ENCODE measurements at regions not wholly inside any gene's neighbourhood (a gene's known extent, or its start where the extent isn't known, plus 50 kb on each side); places are given as distances from the start of the nearest gene placed in this dataset.

DNA sequence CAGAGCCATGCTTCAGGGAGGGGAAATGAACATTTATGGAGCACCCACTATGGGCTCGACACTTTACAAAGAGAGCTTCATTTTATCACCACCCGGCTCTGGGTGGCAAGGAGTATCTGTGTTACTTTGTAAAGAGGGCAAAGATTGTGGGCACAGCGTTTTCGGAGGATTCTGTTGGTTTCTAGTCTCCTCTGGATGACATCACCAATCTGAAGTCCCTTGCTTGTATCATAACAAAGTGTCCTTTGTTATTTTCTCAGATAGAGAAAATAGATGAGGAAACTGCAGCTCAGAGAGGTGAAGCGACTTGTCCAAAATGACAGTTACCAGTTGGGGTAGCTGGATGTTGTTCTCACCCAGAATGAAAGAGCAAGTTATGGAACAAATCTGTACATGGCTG is 162.8 kb downstream of the GLI2 start:
- no peak for DNase-seq (ENCODE audit: low read depth in 2 of 2)

- no peak for DNase-seq (ENCODE audit: low read depth in 2 of 2)
Measured at GRCh38 chr2:120898961-120899750, 163.5 kb downstream of the GLI2 start.

DNA sequence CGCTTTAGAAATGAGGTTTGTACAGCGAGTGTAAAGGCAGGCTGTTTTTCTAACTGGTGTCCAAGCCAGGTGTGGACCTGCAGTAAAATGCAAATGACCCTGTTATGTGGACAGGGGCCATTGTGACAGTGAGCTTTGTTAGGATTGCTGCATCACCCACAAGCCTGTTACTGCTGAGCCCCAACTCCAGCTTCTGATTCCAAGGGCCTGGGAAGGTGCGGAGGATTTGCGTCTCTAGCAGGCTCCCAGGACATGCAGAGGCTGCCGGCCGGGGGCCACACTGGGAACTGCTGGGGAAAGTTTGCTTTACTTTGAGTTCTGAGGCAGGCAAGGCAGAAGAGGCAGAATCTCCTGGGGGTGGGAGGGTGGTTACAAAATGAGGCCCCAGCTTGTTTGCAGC is 164.1 kb downstream of the GLI2 start:
- no peak for DNase-seq (ENCODE audit: low read depth in 2 of 2)

- no peak for DNase-seq (ENCODE audit: low read depth in 2 of 2)
Measured at GRCh38 chr2:120901201-120901600, 165.5 kb downstream of the GLI2 start.

DNA sequence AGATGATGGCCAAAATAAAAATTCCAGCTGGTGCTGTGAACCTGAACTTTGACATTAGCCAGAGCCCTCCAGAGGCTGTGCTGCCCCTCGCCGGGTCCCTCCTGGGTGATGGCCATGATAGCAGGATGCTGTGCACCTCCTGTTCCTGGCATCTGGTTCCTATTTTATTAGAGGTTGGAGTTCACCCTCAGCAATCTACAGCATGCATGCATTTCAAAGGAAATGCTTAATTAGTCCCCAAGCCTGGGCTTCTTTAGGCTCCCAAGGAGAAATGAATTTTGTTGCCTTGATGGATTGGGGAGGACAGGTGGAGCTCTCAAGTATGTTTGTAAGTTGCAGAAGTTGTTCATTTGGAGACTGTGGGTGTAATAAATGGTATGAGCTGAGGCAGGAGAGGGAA is 166.9 kb downstream of the GLI2 start:
- no peak for DNase-seq (ENCODE audit: low read depth in 2 of 2)

DNA sequence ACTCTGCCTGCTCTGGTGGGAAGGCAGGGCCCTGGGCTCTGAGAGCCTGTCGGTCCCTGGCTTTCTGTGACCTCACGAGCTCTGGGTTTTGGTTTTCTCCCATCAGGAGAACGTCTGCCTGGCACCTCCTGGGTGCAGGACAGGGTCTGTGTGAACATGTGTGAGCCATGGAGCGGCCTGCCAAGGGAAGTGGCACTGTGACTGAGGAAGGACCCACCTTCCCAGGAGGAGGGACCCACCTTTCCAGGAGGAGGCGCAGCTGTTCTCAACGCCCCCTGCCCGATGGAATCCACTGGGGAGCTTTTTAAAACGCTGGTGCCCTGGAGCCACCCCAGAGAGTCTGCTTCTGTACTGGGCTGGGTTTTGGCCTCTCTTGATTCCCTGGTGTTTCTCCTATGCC is 168.7 kb downstream of the GLI2 start:
- DNase-seq (ENCODE audit: low read depth in 2 of 2) = no peak

GRCh38 chr2:120904830-120905234 is 169.2 kb downstream of the GLI2 start:
- DNase-seq (ENCODE audit: low read depth in 2 of 2) = no peak

DNA sequence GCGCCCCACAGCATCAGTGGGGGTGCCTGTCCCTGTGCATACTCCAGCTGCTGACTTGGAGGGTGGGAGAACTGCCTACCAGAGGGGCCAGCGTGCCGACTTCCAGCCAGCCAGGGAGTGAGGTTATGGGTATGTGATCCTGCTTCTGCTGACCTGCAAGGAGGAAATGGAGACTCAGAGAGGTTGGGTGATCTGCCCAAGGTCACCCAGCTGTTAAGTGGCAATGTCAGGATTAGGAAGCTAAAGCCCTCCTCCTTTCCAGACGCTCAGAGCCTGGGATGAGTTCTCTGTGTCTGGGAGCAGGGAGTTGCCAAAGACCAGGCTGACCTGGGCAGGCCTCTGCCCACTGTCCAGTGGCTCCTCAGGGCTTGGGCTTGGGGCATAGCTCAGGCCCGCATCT is 169.6 kb downstream of the GLI2 start:
- DNase-seq (ENCODE audit: low read depth in 2 of 2) = no peak

DNA sequence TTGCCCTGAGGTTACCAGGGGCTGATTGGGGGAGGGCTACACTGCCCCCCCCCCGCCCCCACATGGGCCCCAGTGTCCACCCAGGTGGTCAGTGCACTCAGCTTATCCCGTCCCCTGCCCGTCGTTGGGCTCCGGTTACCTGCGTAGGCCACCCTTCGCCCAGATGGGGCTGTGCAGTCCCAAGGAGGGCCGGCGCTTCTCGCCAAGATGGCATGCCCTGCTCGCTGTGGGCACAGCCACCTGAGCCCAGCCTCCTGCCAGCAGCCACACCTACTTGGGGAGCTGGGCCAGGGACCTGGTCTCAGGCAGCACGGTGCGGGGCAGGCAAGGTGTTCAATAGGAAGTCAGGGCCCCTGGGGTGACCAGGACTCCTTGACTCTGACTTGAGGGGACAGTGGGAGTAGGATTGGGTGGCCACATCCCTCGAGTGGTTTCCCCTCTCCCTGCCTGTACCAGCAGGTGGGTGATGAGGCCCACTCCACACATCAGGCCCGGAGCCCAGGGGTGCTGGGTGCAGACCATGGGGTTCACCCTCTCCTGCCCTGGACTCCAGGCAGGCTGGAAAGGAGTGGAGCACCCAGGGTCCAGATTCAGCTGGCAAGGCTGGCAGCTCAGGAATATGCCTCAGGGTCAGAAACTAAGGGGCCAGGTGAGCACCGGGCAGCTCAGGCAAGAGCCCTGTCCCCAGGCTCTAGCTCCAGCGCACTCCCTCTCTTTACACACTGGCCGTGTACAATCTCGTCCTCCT is 170.3 kb downstream of the GLI2 start:
- no peak for DNase-seq (ENCODE audit: low read depth in 2 of 2)

DNA sequence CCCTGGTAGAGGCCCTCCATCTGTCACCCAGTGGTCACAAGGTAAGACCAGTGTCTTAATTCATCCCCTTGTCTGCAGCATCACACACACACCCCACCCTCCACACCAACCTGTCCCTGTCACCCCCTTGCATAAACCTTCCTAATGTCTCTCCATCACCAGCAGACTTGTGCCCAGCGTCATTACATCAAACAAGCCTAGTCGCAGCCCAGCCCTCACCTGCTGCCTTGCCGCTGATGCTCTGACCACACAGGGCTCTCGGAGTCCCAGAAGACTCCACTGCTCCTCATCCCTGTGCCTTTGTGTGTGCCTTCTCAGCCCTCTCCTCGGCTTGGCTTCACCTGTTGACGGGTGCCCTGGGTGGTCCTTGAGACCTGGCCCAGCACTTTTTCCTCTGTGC is 171.2 kb downstream of the GLI2 start:
- no peak for DNase-seq (ENCODE audit: low read depth in 2 of 2)

DNA sequence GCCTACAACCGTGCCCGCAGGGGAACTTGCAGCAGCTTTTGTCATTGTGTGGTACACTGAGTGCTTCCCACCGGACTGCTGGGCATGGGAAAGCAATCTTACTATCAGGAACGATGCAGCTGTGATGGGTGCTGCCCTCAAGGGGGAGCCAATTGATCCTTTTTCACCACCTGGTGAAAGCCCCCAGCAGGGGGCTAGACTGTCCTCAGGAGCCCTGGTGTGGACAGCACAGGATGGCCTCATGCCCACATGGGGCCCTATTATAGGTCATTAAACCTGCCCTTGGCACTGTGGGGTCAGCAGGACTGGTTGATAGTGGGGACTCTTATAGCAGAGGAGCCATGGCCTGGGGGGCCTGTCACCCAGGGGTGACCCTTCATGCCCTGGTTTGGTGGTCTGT is 172.2 kb downstream of the GLI2 start:
- no peak for DNase-seq (ENCODE audit: low read depth in 2 of 2)

DNA sequence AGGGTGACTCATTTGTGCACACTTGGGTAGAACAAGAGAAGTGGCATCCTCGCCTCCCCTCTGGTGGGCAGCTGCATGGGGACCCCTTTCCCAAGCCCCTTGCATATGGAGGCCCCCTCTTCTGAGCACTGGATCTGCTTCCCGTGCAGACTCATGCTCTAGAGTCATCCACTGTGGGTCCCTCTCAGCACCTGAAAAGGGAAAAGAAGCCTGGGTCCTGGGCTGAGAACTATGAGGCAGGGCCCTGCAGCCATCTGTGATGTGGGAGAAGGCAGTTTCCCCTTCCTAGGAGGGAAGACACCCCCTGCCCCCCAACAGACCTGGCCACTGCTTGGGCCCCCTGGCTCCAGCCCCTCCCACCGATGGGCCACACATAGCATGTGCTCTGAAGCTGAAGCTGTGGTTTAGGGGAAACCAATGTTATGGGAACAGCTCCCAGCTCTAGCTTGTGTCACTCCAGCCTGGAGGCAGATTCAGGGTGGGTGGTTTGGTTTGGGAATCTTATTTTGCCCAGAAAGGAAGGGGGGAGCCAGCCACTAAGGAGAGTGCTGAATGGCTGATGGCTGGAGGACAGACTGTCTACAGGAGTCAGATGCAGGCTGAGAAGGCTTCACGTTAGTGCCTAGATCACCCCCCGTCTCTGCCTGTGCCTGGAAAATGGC is 172.8 kb downstream of the GLI2 start:
- no peak for DNase-seq (ENCODE audit: low read depth in 2 of 2)

DNA sequence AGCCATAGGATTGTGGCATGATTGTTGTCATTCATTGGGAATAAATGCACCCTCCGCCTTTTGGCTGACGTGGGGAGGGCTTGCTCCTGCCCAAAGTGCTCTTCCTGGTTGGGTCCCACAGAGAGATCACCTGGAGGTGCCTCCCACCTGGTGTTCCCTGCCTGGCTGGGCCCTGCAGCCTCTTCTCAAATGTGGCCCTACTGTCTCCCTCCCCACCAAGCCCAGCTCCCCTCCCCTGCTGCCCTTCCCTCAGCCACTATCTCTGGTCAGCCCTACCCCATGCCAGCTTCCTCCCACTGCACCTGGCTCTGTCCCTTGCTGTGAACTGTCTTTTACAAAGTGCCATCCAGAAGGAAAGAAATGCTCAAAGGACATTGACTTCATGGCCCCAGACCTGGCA is 173.4 kb downstream of the GLI2 start:
- DNase-seq (ENCODE audit: low read depth in 2 of 2) = no peak

DNA sequence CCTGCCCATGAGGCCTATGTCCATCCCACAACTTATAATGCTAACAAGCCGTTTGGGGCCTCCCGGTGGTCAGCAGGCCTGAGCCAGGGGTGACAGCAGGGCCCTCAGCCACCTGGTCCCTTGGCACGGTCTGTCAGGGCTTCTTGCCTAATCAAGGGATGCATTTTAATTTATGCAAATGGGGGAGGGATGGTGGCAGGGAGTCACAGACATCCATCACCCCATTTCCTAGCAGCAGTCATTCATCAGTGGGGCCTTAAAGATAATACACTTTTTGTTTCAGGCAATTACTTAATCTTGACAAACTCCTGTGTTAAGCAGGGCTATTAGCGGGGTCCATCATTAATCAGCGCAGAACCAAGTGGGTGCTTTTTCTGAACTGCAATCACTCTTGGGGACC is 174.5 kb downstream of the GLI2 start:
- no peak for DNase-seq (ENCODE audit: low read depth in 2 of 2)

GRCh38 chr2:120910956-120911951 is 175.6 kb downstream of the GLI2 start:
- peak in 1 of 2 donors; percentile 41 for DNase-seq (ENCODE audit: low read depth in 2 of 2)

- no peak for DNase-seq (ENCODE audit: low read depth in 2 of 2)
Measured at GRCh38 chr2:120912101-120912985, 176.7 kb downstream of the GLI2 start.

GRCh38 chr2:120913972-120914838 is 178.5 kb downstream of the GLI2 start:
- no peak for DNase-seq (ENCODE audit: low read depth in 2 of 2)

- peak; percentile 92 to 96 for DNase-seq (ENCODE audit: low read depth in 2 of 2)
Measured at GRCh38 chr2:120914839-120915521, 179.3 kb downstream of the GLI2 start.

DNA sequence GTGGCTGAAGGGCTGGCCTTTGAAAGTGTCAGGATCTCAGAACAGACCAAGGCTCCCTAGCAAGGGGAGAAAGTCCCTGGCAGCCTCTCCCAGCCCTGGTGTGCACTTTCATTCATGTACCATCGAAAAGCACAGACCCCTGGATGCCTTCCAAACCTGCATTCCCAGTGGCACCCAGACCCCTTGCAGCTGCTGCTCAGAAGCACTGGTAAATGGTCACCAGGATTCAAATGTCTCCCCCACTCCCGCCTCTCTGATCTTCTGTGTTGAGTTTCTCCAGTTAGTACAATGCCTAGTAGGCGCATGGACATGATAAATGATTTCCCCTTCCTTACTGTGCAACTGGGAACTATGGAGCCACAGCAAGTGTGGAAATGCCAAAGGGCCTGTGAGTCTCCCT is 180.0 kb downstream of the GLI2 start:
- peak; percentile 21 to 70 for DNase-seq (ENCODE audit: low read depth in 2 of 2)
